Glutamatergic neuron (in vitro differentiated cells): ENCODE measurements at regions not wholly inside any gene's neighbourhood (a gene's known extent, or its start where the extent isn't known, plus 50 kb on each side); places are given as distances from the start of the nearest gene placed in this dataset.

Experiments used
- DNase-seq: peaks from one replicate; pipeline ENCODE4 v3.0.0; 2022
- H3K27ac Mint-ChIP-seq: one replicate; pipeline ENCODE4 v1.8.0; 2020; ENCODE audit warnings: mild to moderate bottlenecking, mixed read lengths, inconsistent platforms; ENCODE audit not compliant: unreplicated experiment
- H3K27me3 Mint-ChIP-seq: one replicate; pipeline ENCODE4 v1.8.0; 2020; ENCODE audit warnings: mild to moderate bottlenecking, moderate library complexity, mixed read lengths, inconsistent platforms; ENCODE audit not compliant: unreplicated experiment
- H3K36me3 Mint-ChIP-seq: one replicate; pipeline ENCODE4 v1.8.0; 2020; ENCODE audit warnings: mild to moderate bottlenecking, mixed read lengths, inconsistent platforms; ENCODE audit not compliant: unreplicated experiment
- H3K4me1 Mint-ChIP-seq: one replicate; pipeline ENCODE4 v1.8.0; 2020; ENCODE audit warnings: mild to moderate bottlenecking, low read depth, mixed read lengths, inconsistent platforms; ENCODE audit not compliant: unreplicated experiment
- H3K4me3 Mint-ChIP-seq: one replicate; pipeline ENCODE4 v1.8.0; 2020; ENCODE audit warnings: mild to moderate bottlenecking, mixed read lengths, inconsistent platforms; ENCODE audit not compliant: unreplicated experiment
- H3K9me3 Mint-ChIP-seq: one replicate; pipeline ENCODE4 v1.8.0; 2020; ENCODE audit warnings: mild to moderate bottlenecking, moderate library complexity, mixed read lengths, inconsistent platforms; ENCODE audit not compliant: unreplicated experiment
- TF ChIP-seq, protein P1 (sequence below): fragments of 200-600 bp; sonication (generic); IDR thresholded peaks from one replicate; pipeline ENCODE4 v1.5.0; 2021; ENCODE audit not compliant: partially characterized antibody, unreplicated experiment

DNA sequence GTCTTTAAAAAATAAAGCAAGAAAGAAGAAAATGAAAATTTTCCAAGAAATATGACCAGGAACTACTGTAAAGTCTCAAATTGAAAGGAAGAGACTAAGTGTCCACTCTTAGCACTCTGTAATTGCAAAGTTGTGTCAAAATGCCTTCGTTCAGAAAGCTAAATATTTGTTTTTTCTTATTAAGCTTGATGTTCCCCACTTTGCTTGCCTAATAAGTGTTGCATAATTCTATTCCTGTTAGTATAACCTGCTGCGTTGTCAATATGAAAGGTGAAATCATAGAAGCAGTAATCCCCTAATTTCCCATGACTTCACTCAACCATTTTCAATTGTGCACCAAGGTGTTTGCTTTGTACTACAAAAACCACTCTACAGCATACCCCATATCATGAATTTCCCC is 442.9 kb upstream of the CTSO start:
- H3K27ac Mint-ChIP-seq = no peak overlapping the region
- H3K4me1 Mint-ChIP-seq = no peaks in the 10 kb centered on the region
- no peak overlapping the region for H3K4me3 Mint-ChIP-seq
- no peak for DNase-seq
- H3K36me3 Mint-ChIP-seq = no peaks in the 10 kb centered on the region
- no peaks in the 10 kb centered on the region for H3K9me3 Mint-ChIP-seq
- TF ChIP-seq, protein P1, sequence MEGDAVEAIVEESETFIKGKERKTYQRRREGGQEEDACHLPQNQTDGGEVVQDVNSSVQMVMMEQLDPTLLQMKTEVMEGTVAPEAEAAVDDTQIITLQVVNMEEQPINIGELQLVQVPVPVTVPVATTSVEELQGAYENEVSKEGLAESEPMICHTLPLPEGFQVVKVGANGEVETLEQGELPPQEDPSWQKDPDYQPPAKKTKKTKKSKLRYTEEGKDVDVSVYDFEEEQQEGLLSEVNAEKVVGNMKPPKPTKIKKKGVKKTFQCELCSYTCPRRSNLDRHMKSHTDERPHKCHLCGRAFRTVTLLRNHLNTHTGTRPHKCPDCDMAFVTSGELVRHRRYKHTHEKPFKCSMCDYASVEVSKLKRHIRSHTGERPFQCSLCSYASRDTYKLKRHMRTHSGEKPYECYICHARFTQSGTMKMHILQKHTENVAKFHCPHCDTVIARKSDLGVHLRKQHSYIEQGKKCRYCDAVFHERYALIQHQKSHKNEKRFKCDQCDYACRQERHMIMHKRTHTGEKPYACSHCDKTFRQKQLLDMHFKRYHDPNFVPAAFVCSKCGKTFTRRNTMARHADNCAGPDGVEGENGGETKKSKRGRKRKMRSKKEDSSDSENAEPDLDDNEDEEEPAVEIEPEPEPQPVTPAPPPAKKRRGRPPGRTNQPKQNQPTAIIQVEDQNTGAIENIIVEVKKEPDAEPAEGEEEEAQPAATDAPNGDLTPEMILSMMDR = no peak
- no peaks in the 10 kb centered on the region for H3K27me3 Mint-ChIP-seq

DNA sequence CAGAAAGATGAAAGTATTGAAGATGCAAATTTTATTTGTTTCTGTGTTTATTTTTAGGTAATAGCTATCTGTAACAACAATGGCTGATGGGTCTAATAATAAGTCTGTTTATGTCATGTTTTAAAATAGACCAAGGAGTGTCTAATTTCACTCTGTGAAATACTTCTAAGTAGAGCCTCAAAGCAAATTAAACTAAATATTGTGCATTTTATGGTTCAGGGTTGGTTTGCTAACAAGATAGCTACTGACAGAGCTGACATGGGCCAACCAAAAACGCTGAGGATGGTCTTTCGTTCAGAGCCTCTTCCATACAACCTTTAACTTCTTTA is 437.6 kb upstream of the CTSO start:
- no peaks in the 10 kb centered on the region for H3K9me3 Mint-ChIP-seq
- no peak overlapping the region for H3K27ac Mint-ChIP-seq
- H3K4me1 Mint-ChIP-seq = no peaks in the 10 kb centered on the region
- TF ChIP-seq, protein P1 = no peak
- no peaks in the 10 kb centered on the region for H3K27me3 Mint-ChIP-seq
- H3K36me3 Mint-ChIP-seq = no peaks in the 10 kb centered on the region
- no peak overlapping the region for H3K4me3 Mint-ChIP-seq
- DNase-seq = no peak

GRCh38 chr4:156390599-156391324 is 437.1 kb upstream of the CTSO start:
- DNase-seq = no peak
- Mint-ChIP-seq H3K9me3 (no peaks in the 10 kb centered on the region), H3K4me3 (no peak overlapping the region), H3K27ac (no peak overlapping the region), H3K4me1 (no peaks in the 10 kb centered on the region), H3K27me3 (no peaks in the 10 kb centered on the region), H3K36me3 (no peaks in the 10 kb centered on the region)
- TF ChIP-seq, protein P1 = no peak

DNA sequence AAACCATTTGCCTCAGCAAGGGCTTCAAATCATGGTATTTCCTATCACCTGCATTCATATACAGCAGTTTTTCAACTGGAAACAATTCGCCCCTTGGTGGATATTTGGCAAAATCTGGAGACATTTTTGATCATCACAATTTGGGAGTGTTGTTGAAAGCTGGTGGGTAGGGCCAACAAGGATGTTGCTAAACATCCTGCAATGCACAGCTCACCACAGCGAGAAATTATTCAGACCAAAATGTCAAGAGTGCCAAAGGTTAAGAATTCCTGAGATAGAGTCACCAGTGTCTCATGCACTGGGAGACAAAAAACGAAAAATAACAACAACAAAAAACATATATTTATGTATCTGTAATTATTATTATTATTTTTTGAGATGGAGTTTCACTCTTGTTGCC is 435.2 kb upstream of the CTSO start:
- no peak overlapping the region for H3K4me3 Mint-ChIP-seq
- no peaks in the 10 kb centered on the region for H3K9me3 Mint-ChIP-seq
- no peak for DNase-seq
- H3K4me1 Mint-ChIP-seq = no peaks in the 10 kb centered on the region
- no peaks in the 10 kb centered on the region for H3K27me3 Mint-ChIP-seq
- H3K27ac Mint-ChIP-seq = no peak overlapping the region
- TF ChIP-seq, protein P1 = no peak
- no peaks in the 10 kb centered on the region for H3K36me3 Mint-ChIP-seq

DNA sequence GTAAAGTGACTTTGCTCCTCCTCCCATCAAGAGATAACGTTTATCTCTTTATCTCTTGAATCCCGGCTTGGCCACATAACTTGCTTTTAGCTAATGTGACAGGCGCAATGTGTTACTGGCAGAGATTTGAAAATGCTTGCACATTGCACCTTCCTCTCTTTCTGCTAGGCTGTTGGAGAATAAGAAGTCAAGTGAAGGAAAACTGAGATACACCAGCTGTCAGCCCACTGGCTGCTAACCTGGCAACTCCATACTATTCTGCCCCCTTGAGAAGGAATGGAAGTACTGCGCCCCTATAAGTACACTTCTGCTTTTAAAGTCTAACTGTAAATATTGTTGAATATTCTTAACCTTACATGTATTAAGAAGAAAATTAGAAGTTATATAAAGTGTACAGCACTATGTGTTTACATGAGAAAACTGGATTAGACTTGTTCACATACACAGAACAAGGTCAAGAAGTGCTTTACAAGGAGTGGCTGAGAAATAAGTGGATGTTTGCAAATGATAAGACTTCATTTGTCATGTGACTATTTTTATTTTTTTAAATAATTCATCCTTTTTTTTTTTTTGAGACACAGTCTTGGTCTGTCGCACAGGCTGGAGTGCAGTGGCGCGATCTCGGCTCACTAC is 424.5 kb upstream of the CTSO start:
- no peak for DNase-seq
- Mint-ChIP-seq H3K27ac (no peak overlapping the region), H3K9me3 (no peaks in the 10 kb centered on the region)

More for the DNA sequence above, 424.5 kb upstream of the CTSO start:
- TF ChIP-seq, protein P1 = peak; percentile 75
- H3K36me3 Mint-ChIP-seq = no peaks in the 10 kb centered on the region
- no peak overlapping the region for H3K4me3 Mint-ChIP-seq
- H3K27me3 Mint-ChIP-seq = peaks cover 2% of the 10 kb centered on the region
- no peaks in the 10 kb centered on the region for H3K4me1 Mint-ChIP-seq
